Germinal center (tissue), 1 donor: ENCODE measurements at regions not wholly inside any gene's neighbourhood (a gene's known extent, or its start where the extent isn't known, plus 50 kb on each side); places are given as distances from the start of the nearest gene placed in this dataset.
"Not testable (repeated sequence)": the region's sequence is repeated elsewhere in the genome, so short reads cannot be mapped to it uniquely, and the experiment has no call there.

Source experiments
- DNase-seq: peaks from one replicate; pipeline ENCODE4 v3.0.0; 2012; ENCODE audit warnings: mixed read lengths, low spot score

- no peak for DNase-seq
These were observed 185.3 kb downstream of the PYDC2 start for GRCh38 chr3:191646242-191646641.

- no peak for DNase-seq
These were observed 187.8 kb downstream of the PYDC2 start for GRCh38 chr3:191648787-191649186.

DNA sequence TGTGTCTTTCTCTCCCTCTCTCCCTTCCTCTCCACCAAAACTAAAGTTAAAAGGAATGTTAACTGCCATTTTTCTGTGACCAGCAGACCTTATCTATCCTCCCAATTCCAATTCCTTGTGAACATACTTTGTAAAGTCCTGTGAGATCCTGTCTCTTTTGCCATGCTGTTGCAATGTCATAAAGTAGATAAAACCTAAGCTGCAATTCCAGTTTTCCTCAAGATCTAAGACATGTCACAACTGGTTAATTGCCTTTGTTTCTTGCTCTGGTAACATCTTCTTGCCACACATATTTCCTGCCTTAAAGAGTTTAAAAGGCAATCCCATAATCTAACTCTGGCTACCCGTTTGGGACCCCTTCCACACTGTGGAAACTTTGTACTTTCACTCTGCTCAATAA lies 188.7 kb downstream of the PYDC2 start:
- DNase-seq, result no peak

DNA sequence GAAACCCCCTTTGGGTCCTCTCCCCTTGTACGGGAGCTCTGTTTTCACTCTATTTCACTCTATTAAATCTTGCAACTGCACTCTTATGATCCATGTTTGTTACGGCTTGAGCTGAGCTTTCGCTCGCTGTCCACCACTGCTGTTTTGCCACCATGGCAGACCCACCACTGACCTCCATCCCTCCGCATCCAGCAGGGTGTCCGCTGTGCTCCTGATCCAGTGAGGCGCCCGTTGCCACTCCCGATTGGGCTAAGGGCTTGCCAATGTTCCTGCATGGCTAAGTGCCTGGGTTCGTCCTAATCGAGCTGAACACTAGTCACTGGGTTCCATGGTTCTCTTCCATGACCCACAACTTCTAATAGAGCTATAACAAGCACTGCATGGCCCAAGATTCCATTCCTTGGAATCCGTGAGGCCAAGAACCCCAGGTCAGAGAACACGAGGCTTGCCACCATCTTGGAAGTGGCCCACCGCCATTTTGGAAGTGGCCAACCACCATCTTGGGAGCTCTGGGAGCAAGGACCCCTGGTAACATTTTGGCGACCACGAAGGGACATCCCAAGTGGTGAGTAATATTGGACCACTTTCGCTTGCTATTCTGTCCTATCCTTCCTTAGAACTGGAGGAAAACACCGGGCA lies 197.9 kb downstream of the PYDC2 start:
- not testable (repeated sequence) for DNase-seq

DNA sequence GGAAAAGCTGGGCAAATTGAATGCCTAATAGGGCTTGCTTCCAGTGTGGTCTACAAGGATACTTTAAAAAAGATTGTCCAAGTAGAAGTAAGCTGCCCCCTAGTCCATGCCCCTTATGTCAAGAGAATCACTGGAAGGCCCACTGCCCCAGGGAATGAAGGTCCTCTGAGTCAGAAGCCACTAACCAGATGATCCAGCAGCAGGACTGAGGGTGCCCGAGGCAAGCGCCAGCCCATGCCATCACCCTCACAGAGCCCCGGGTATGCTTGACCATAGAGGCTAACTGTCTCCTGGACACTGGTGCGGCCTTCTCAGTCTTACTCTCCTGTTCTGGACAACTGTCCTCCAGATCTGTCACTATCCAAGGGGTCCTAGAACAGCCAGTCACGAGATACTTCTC lies 201.2 kb downstream of the PYDC2 start:
- DNase-seq, result not testable (repeated sequence)

- no peak for DNase-seq
These were observed 220.1 kb downstream of the PYDC2 start for GRCh38 chr3:191680989-191681597.

DNA sequence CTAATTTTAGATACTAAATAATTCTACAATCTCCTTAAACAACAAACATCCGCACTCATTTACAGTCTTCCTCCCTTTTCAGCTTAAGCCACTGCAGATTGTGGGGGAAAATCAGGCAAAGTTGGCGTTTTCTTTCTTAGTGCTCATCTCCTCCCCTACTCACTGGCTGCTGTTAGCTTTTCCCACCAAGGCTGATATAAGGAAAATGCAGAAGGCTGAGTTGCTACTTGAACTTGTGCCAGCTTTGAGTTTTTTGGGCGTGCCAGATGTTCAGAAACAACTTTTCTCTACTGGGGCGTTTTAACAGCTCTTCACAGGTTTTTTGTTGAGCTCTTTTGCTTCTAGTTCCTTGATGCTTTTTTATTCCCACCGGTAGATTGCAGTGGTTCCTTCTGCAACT lies 222.0 kb downstream of the PYDC2 start:
- no peak for DNase-seq

GRCh38 chr3:191686626-191687025 lies 225.7 kb downstream of the PYDC2 start:
- DNase-seq, result no peak

- DNase-seq, result no peak
These were observed 227.9 kb downstream of the PYDC2 start for GRCh38 chr3:191688756-191689433.

- DNase-seq, result not testable (repeated sequence)
These were observed 230.2 kb downstream of the PYDC2 start for GRCh38 chr3:191691184-191691583.

- no peak for DNase-seq
These were observed 234.3 kb downstream of the PYDC2 start for GRCh38 chr3:191695131-191695814.

DNA sequence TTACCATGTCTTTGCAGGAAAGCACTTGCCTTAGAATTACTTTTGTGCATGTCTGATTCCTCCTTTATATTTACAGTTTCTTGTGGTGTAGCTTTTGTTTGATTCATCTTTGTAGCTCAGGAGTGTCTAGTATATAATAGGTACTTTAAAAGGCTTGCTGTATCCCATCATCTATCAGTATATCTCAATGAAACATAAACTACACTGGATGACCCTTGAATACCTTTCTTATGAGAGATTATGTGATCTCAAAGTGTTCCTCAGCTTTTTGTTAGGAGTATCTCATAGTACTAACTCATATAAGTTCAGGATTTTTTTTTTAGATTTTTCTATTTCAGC lies 234.8 kb downstream of the PYDC2 start:
- DNase-seq, result no peak

DNA sequence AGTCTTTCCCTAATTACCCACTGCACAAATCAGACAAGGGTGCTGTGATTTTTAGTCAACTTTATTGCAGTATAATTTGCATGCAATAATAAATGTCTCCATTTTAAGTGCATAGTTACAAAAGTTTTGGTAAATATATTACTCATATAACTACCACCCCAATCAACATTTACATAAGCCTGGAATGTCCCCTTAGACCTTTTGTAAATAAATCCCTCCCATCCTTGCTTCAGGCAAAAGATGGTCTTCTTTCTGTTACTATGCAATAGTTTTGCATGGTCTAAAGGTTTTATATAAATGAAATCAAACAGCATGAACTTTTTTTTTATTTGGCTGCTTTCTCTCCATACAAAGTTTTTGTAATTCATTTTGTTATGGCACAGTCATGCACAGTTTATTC lies 235.4 kb downstream of the PYDC2 start:
- no peak for DNase-seq

- DNase-seq, result no peak
These were observed 238.6 kb downstream of the PYDC2 start for GRCh38 chr3:191699546-191699945.

- DNase-seq, result no peak
These were observed 241.2 kb downstream of the PYDC2 start for GRCh38 chr3:191702121-191702520.

DNA sequence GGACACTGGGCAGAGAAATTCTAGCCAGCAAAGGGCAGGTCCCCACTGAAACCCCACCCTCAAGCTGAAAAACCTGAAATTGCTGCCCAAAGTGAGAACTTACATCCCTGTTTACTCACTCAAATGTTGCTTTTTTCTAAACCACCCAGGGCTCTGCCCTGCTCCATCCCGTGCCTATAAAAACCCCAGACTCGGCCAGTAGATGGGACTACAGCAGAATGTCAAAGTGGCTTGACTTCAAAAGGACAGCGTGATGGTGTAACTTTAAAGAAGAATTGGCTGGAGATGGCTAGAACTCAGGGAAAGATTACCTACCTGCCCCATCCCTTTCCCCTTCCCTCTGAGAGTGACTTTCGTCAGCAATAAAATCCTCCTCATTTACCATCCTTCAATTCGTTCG lies 246.9 kb downstream of the PYDC2 start:
- DNase-seq, result no peak

DNA sequence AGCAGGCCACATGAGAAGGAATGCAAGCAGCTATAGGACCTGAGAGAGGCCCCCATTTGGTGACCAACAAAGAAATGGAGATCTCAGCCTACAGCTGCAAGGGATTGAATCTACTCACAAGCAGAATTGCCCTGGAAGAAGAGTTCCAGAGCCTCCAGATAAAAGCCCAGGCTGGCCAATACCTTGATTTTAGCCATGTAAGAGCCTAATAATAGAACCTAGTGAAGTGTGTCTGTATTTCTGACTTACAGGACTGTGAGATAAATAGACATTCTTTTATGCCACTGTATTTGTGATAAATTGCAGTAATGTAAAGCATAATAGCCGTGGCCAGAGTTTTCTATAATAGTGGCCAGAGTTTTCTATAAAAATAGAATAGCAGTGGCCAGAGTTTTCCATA lies 254.6 kb downstream of the PYDC2 start:
- DNase-seq, result no peak

GRCh38 chr3:191721390-191721861 lies 260.5 kb downstream of the PYDC2 start:
- DNase-seq, result no peak

- DNase-seq, result no peak
These were observed 261.0 kb downstream of the PYDC2 start for GRCh38 chr3:191721990-191722389.

GRCh38 chr3:191727338-191727737 lies 266.4 kb downstream of the PYDC2 start:
- no peak for DNase-seq

DNA sequence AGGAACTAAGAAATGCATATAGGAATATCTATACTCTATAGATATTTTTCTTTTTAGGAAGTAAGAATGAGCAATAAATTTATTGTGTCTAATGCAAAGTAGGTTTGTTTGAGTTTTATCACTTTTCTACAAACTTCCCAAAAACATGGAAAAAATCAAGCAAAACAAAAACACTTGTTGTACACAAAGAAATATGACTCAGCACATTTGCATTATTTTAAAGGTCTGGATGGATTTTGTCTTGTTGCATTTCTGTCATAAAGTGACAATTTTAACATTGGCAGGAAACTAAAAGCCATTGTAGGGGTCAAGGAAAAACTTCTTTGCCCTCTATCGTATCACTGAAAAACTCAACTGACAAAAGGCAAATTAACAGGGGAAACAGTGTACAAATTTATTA lies 267.2 kb downstream of the PYDC2 start:
- DNase-seq, result no peak

DNA sequence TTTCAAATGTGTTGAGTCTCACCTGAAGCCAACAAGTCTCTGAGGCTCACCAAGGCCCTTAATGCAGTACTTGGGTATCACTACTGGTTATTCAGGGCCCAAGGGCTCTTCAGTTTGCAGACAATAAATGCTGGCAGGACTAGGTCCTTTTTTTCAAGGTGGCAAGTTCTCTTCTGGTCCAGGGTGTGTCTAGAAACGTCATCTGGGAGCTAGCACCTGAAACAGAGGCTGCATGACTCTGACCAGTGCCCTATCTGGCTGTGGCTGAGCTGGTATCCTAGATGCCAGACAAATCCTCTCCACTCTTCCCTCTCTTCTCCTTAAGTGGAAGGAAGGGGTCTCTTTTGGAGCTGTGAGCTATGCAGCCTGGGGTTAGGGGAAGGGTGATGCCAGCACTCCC lies 276.8 kb downstream of the PYDC2 start:
- DNase-seq, result no peak

DNA sequence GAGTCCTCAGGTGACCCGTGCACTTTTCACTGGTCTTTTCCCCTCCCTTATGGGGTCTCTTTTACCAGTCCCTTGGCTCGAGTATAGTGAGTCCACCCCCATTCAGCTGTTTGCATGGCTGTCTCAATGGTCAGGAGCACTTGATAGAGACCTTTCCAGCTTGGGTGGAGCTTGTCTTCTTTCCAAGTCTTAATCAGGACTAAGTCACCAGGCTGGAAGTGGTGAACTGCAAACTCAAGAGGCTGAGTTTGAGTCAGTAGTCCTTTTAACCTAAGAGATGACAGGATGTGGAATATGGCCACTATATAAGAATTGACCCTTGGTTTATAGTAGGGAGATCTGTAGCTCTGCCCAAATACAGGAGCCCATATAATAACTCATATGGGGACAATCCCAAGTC lies 279.7 kb downstream of the PYDC2 start:
- DNase-seq, result no peak
